Mammary epithelial cell (primary cell): ENCODE measurements at regions not wholly inside any gene's neighbourhood (a gene's known extent, or its start where the extent isn't known, plus 50 kb on each side); places are given as distances from the start of the nearest gene placed in this dataset.

ENCODE experiments used
- EZH2 ChIP-seq: IDR thresholded peaks from 2 replicates; pipeline ENCODE4 v1.6.1; 2012; ENCODE audit warnings: low read length, inconsistent platforms, borderline replicate concordance
- TF ChIP-seq, protein P1 (sequence below), 2 donors: IDR thresholded peaks in 1 of 2; conservative IDR thresholded peaks in 1 of 2; 2 replicates each; pipeline ENCODE4 v1.5.1; 2011 to 2012; ENCODE audit warnings: inconsistent platforms in 2 of 2, low read length in 2 of 2, mild to moderate bottlenecking in 2 of 2, control low read depth in 1 of 2, low read depth in 1 of 2; ENCODE audit not compliant: insufficient read depth in 1 of 2; ENCODE audit errors: extremely low read depth in 1 of 2

DNA sequence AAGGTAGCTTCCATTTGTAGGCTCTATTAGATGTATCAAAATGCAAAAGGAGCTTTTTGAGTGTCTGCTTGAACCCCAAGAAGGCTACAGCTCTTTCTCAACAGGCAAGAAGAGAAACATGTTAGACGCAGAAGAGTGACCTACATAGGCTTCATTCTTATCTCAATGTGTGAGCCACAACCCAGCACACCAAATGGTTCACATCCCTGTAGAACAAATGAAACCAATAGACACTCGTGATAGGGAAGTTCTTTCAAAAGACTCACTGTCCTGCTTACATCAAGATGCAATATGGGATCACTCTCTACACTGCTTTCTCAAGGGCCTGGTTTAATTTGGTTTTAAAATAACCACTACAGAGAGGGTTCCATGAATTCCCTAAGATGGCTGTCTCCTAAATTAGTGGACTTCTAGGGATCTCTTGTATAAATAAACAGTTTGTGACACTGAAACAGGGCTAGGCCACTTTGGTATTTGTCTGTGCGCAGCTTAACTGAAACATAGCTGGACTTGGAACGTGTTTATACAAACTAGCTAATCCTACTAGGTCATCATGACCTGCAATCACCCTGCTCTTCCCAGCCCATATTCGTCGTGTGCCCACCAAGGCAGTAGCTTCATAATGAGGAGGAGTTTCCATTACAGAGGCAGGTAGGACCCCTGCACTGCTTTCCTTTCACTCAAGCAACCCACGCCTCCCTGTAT, 225.4 kb upstream of the PREP start:
- TF ChIP-seq, protein P1, sequence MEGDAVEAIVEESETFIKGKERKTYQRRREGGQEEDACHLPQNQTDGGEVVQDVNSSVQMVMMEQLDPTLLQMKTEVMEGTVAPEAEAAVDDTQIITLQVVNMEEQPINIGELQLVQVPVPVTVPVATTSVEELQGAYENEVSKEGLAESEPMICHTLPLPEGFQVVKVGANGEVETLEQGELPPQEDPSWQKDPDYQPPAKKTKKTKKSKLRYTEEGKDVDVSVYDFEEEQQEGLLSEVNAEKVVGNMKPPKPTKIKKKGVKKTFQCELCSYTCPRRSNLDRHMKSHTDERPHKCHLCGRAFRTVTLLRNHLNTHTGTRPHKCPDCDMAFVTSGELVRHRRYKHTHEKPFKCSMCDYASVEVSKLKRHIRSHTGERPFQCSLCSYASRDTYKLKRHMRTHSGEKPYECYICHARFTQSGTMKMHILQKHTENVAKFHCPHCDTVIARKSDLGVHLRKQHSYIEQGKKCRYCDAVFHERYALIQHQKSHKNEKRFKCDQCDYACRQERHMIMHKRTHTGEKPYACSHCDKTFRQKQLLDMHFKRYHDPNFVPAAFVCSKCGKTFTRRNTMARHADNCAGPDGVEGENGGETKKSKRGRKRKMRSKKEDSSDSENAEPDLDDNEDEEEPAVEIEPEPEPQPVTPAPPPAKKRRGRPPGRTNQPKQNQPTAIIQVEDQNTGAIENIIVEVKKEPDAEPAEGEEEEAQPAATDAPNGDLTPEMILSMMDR (conservative IDR thresholded peaks at IDR 0.05 in 1 of 2, IDR thresholded peaks at IDR 0.05 in 1 of 2; ENCODE audit: extremely low read depth in 1 of 2, insufficient read depth in 1 of 2, low read depth in 1 of 2, low read length in 2 of 2), result no peak
- TF ChIP-seq EZH2, result no peak
